ENCODE measurements at regions not wholly inside any gene's neighbourhood (a gene's known extent, or its start where the extent isn't known, plus 50 kb on each side); places are given as distances from the start of the nearest gene placed in this dataset.

GRCh38 chr4:184316821-184317220 is 99.1 kb upstream of the ENPP6 start:
- TF ChIP-seq POLR2A (IDR thresholded peaks at IDR 0.05): no peak
- TF ChIP-seq CTCF (IDR thresholded peaks at IDR 0.05): no peak
- TF ChIP-seq POLR2AphosphoS5 (IDR thresholded peaks at IDR 0.05): no peak
- TF ChIP-seq EP300 (IDR thresholded peaks at IDR 0.05): no peak
